Body of pancreas (tissue), 4 donors: ENCODE measurements at regions not wholly inside any gene's neighbourhood (a gene's known extent, or its start where the extent isn't known, plus 50 kb on each side); places are given as distances from the start of the nearest gene placed in this dataset.

ENCODE experiments used
- ATAC-seq: fragments of 150-250 bp; one replicate; pipeline ENCODE4 v1.9.1; 2016
- DNase-seq, 4 donors: peaks; one replicate each; pipeline ENCODE4 v3.0.0-alpha.2; 2019
- H3K27ac ChIP-seq, 4 donors: fragments of 200-600 bp; sonication (generic); 1 replicate in 3 of 4; 2 replicates in 1 of 4; pipeline versions ENCODE4 v1.5.1 to v1.6.1; 2016 to 2019; ENCODE audit warnings: mild to moderate bottlenecking in 1 of 4, mixed read lengths in 1 of 4, moderate library complexity in 1 of 4
- H3K27me3 ChIP-seq, 2 donors: fragments of 200-600 bp; sonication (generic); one replicate each; pipeline ENCODE4 v1.6.0; 2016; ENCODE audit warnings: mild to moderate bottlenecking in 1 of 2
- H3K36me3 ChIP-seq, 2 donors: fragments of 200-600 bp; sonication (generic); replicated peaks in 1 of 2; 2 replicates each; pipeline ENCODE4 v1.5.1; 2016; ENCODE audit warnings: low read depth in 2 of 2; ENCODE audit not compliant: insufficient read depth in 1 of 2
- H3K4me1 ChIP-seq: fragments of 200-600 bp; sonication (generic); one replicate; pipeline ENCODE4 v1.6.0; 2016
- H3K4me3 ChIP-seq, 2 donors: fragments of 200-600 bp; sonication (generic); 1 replicate in 1 of 2; 2 replicates in 1 of 2; pipeline ENCODE4 v1.5.1; 2016 to 2019
- H3K9me3 ChIP-seq, 3 donors: fragments of 200-600 bp; sonication (generic); 1 replicate in 2 of 3; 2 replicates in 1 of 3; pipeline ENCODE4 v1.5.1; 2016
- POLR2A ChIP-seq, 3 donors: fragments of 450-650 bp; IDR thresholded peaks; one replicate each; pipeline ENCODE4 v1.6.1; 2016; ENCODE audit warnings: antibody characterized with exemption in 3 of 3, mild to moderate bottlenecking in 2 of 3
- WGBS, 2 donors: methylation state at CpG; one replicate each; pipeline ENCODE4 v1.1.5; 2017; 5-methylcytosine and 5-hydroxymethylcytosine counted together
- intact Hi-C: fragments of 100-400 bp; cut with DNase I; formaldehyde crosslinking; loops from one replicate; pipeline ENCODE4 v1.15.1; 2023
- TF ChIP-seq, protein P1 (sequence below), 7 experiments: fragments of 450-650 bp in 4 of 7; fragments of 200-600 bp in 3 of 7; sonication (generic) in 3 of 7; IDR thresholded peaks; one replicate each; pipeline ENCODE4 v1.5.1; 2016 to 2019; ENCODE audit warnings: antibody characterized with exemption in 7 of 7

DNA sequence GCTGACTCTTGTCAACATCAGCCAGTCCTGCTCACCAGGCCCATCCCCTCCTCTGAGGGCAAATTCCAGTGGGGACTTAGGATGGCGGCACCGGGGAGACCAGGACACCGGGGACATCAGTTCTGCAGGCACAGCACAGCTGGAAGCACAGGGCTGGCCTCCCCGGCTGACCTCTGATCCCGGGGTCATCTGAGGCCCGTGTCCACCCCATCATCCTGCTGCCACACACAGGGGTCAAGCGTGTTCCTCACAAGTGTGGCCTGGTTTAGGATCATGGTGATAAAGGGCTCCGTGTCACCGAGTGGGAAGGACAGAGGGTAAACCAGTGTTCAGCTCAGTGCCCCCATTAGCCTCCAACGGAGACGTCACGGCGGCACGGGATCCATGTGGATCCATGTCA lies 58.1 kb upstream of the CTDP1 start:
- H3K9me3 ChIP-seq, result no peaks in the 10 kb centered on the region
- intact Hi-C loops, result no loop called here
- ATAC-seq (no peak), DNase-seq (no peak)
- no peak overlapping the region for H3K4me3 ChIP-seq
- no peaks in the 10 kb centered on the region for H3K36me3 ChIP-seq
- 73 to 82% methylated on average over 4 to 14 of the region's 14 CpGs for WGBS, 2 donors
- TF ChIP-seq, protein P1, sequence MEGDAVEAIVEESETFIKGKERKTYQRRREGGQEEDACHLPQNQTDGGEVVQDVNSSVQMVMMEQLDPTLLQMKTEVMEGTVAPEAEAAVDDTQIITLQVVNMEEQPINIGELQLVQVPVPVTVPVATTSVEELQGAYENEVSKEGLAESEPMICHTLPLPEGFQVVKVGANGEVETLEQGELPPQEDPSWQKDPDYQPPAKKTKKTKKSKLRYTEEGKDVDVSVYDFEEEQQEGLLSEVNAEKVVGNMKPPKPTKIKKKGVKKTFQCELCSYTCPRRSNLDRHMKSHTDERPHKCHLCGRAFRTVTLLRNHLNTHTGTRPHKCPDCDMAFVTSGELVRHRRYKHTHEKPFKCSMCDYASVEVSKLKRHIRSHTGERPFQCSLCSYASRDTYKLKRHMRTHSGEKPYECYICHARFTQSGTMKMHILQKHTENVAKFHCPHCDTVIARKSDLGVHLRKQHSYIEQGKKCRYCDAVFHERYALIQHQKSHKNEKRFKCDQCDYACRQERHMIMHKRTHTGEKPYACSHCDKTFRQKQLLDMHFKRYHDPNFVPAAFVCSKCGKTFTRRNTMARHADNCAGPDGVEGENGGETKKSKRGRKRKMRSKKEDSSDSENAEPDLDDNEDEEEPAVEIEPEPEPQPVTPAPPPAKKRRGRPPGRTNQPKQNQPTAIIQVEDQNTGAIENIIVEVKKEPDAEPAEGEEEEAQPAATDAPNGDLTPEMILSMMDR (IDR thresholded peaks at IDR 0.05), result no peak
- TF ChIP-seq POLR2A (IDR thresholded peaks at IDR 0.05), result no peak
- H3K27me3 ChIP-seq, result no peaks in the 10 kb centered on the region
- H3K4me1 ChIP-seq, result no peaks in the 10 kb centered on the region
- no peak overlapping the region for H3K27ac ChIP-seq

- ATAC-seq, result no peak
- TF ChIP-seq, protein P1 (IDR thresholded peaks at IDR 0.05), result no peak
- no peak for TF ChIP-seq POLR2A (IDR thresholded peaks at IDR 0.05)
- Histone ChIP-seq H3K9me3 (no peaks in the 10 kb centered on the region), H3K4me1 (no peaks in the 10 kb centered on the region), H3K27me3 (no peaks in the 10 kb centered on the region), H3K4me3 (no peak overlapping the region), H3K36me3 (no peaks in the 10 kb centered on the region), H3K27ac (no peak overlapping the region)
- intact Hi-C loops, result no loop called here
- WGBS, 2 donors, result 72 to 79% methylated on average over 3 to 4 of the region's 4 CpGs
- DNase-seq, result no peak
Measured at GRCh38 chr18:79622004-79622403, 57.6 kb upstream of the CTDP1 start.

DNA sequence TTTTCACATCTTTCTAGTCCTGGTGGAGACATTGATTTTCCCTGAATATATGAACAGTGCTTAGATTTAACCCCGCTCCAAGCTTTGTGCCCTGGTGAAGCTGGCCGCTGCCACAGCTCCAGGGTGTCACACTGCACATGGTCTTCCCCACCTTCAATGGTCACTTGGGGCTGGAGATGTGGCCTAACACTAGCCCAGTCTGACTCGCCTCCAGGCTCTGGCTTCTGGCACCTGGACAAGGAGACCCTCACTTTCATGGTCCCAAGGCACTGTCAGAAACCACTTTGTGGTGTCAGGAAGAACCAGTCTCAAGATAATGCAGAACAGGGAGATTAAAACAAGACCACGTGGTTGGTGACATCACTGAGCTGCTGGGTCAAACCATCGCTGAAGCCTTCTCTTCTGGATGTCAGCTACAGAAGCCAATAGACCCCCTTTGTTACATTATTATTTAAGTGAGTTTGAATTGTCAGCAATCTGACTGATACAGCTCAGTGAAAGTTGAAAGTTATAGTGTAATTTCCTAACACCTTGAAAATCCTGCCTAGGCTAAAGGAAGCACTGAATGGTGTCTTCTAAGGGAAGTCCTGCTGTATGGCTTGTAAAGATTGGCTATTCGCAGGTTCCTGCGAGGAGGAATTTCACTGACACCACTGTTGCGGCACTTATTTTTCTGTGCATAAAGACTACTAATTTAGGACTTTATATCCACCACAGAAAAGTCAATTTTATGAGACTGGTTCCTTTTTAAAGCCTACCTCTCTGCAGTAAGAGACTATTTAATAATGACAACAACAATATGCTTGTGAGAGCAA lies 55.0 kb upstream of the CTDP1 start:
- peak overlapping the region in 1 of 4 donors; percentile 32 for H3K27ac ChIP-seq
- TF ChIP-seq POLR2A (IDR thresholded peaks at IDR 0.05), result no peak
- no peak overlapping the region for H3K4me3 ChIP-seq
- 62 to 71% methylated on average over 8 of the region's 8 CpGs for WGBS, 2 donors
- ATAC-seq, result no peak
- H3K4me1 ChIP-seq, result no peaks in the 10 kb centered on the region
- intact Hi-C loops, result no loop called here
- DNase-seq, result peak in 2 of 4 donors; percentile 2 to 7
- H3K36me3 ChIP-seq, result no peaks in the 10 kb centered on the region
- H3K27me3 ChIP-seq, result no peaks in the 10 kb centered on the region
- no peaks in the 10 kb centered on the region for H3K9me3 ChIP-seq

DNA sequence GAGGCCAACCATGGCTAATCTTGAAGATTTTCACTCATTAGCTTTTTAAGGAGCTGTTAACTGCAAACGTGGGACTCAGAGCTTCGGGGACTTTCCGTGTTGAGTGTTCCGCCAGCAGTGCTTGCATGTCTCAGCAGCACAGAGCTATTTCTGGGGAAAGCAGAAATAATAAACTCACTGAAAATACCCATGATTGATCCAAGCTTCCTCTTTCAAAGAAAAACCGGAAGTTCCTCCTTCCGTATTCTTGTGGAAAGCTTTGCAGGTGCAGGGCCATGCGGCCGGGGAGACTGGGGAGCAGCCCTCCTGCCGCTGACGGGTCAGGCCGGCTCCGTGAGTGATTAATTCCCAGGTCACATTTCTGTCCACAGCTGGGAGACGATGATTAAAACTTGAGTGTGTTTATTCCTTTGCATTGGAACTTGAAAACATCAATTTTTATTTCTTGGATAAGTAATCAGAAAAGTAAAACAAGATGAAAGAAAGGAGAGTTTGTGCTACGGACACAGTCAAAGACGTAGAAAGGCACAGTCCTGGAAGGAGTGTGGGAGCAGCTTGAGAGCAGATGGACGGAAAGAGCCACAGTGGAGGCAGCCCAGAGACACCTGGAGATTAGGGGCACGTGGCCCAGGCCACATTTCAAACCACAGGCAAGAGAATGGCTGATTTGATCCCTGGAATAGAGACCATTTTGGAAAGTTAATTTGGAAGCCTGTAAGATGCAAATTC lies 54.2 kb upstream of the CTDP1 start:
- Histone ChIP-seq H3K4me3 (no peak overlapping the region), H3K4me1 (no peaks in the 10 kb centered on the region), H3K27me3 (no peaks in the 10 kb centered on the region), H3K36me3 (no peaks in the 10 kb centered on the region), H3K9me3 (no peaks in the 10 kb centered on the region), H3K27ac (peak overlapping the region in 1 of 4 donors; percentile 32)
- DNase-seq (peak in 3 of 4 donors; percentile 5 to 21 (median 6)), ATAC-seq (no peak)
- intact Hi-C loops, result no loop called here
- WGBS, 2 donors, result 35 to 52% methylated on average over 17 of the region's 17 CpGs
- no peak for TF ChIP-seq POLR2A (IDR thresholded peaks at IDR 0.05)
- TF ChIP-seq, protein P1 (IDR thresholded peaks at IDR 0.05), result no peak

- DNase-seq (peak in 2 of 4 donors; percentile 4 to 6), ATAC-seq (no peak)
- H3K4me1 ChIP-seq, result no peaks in the 10 kb centered on the region
- intact Hi-C loops, result no loop called here
- no peak overlapping the region for H3K27ac ChIP-seq
- H3K36me3 ChIP-seq, result no peaks in the 10 kb centered on the region
- H3K27me3 ChIP-seq, result no peaks in the 10 kb centered on the region
- no peak overlapping the region for H3K4me3 ChIP-seq
- 76 to 78% methylated on average over 20 to 26 of the region's 26 CpGs for WGBS, 2 donors
- no peak for TF ChIP-seq POLR2A (IDR thresholded peaks at IDR 0.05)
- TF ChIP-seq, protein P1 (IDR thresholded peaks at IDR 0.05), result no peak
- H3K9me3 ChIP-seq, result no peaks in the 10 kb centered on the region
Measured at GRCh38 chr18:79625924-79626561, 53.6 kb upstream of the CTDP1 start.
